H1 (cell line): ENCODE measurements at regions not wholly inside any gene's neighbourhood (a gene's known extent, or its start where the extent isn't known, plus 50 kb on each side); places are given as distances from the start of the nearest gene placed in this dataset.

Source experiments
- CTCF ChIA-PET: fragments of 300-600 bp; sonication (Branson Sonifier 250); formaldehyde crosslinking; loops from one replicate; lab custom pipeline; 2021; ENCODE audit not compliant: partially characterized antibody; lab: Charles Lee
- POLR2A ChIA-PET: fragments of 300-600 bp; sonication (Branson Sonifier 250); formaldehyde crosslinking; loops from one replicate; lab custom pipeline; 2021; ENCODE audit warnings: inconsistent platforms; ENCODE audit not compliant: partially characterized antibody; lab: Charles Lee
- DNase-seq, 2 experiments: peaks; one replicate each; pipeline versions ENCODE4 v3.0.0 to v3.0.0-alpha.2; 2010 to 2022; ENCODE audit warnings: low spot score in 2 of 2, low read depth in 1 of 2, mixed read lengths in 1 of 2
- FAIRE-seq: peaks from 2 replicates; lab custom pipeline; 2011; peaks lifted over from hg19 to GRCh38; lab: Jason Lieb, UNC
- H2AFZ ChIP-seq: 2 replicates; pipeline ENCODE4 v1.8.1; 2012; ENCODE audit warnings: low read length, inconsistent platforms
- H2AK5ac ChIP-seq: 2 replicates; pipeline ENCODE4 v1.6.1; 2013; ENCODE audit warnings: low read depth, low read length
- H2BK120ac ChIP-seq: replicated peaks from 2 replicates; pipeline ENCODE3; 2013; ENCODE audit warnings: low read depth, low read length, inconsistent platforms
- H2BK12ac ChIP-seq: 2 replicates; pipeline ENCODE4 v1.6.1; 2013; ENCODE audit warnings: low read depth, low read length
- H2BK15ac ChIP-seq: 2 replicates; pipeline ENCODE4 v1.6.1; 2013; ENCODE audit warnings: low read length
- H2BK20ac ChIP-seq: 2 replicates; pipeline ENCODE4 v1.6.1; 2013; ENCODE audit warnings: low read length
- H2BK5ac ChIP-seq: 2 replicates; pipeline ENCODE4 v1.6.1; 2013; ENCODE audit warnings: low read depth, low read length
- H3K14ac ChIP-seq: 2 replicates; pipeline ENCODE4 v1.6.1; 2013; ENCODE audit warnings: inconsistent platforms; ENCODE audit not compliant: insufficient read length
- H3K18ac ChIP-seq: 2 replicates; pipeline ENCODE4 v1.6.1; 2013; ENCODE audit warnings: low read length; ENCODE audit errors: extremely low read depth
- H3K23ac ChIP-seq: 2 replicates; pipeline ENCODE4 v1.6.1; 2013; ENCODE audit warnings: inconsistent platforms; ENCODE audit not compliant: insufficient read length
- H3K23me2 ChIP-seq: 2 replicates; pipeline ENCODE4 v1.6.1; 2013; ENCODE audit warnings: low read depth, low read length
- H3K27ac ChIP-seq: 2 replicates; pipeline ENCODE4 v1.6.1; 2011; ENCODE audit warnings: low read depth, low read length, inconsistent platforms
- H3K27me3 ChIP-seq, 4 experiments: replicated peaks in 1 of 4; 1 replicate in 1 of 4; 2 replicates in 3 of 4; pipeline versions ENCODE4 v1.6.1 to v1.8.1; 2011 to 2013; ENCODE audit warnings: low read length in 3 of 4, mild to moderate bottlenecking in 3 of 4, inconsistent platforms in 2 of 4, mixed read lengths in 2 of 4, moderate library complexity in 1 of 4; ENCODE audit not compliant: control insufficient read depth in 3 of 4, insufficient read depth in 3 of 4; ENCODE audit errors: extremely low read depth in 1 of 4
- H3K36me3 ChIP-seq, 4 experiments: 2 replicates each; pipeline versions ENCODE4 v1.6.1 to v1.8.1; 2011 to 2013; ENCODE audit warnings: mild to moderate bottlenecking in 4 of 4, low read length in 3 of 4, moderate library complexity in 2 of 4, control low read depth in 1 of 4, inconsistent platforms in 1 of 4; ENCODE audit not compliant: insufficient read depth in 4 of 4, control insufficient read depth in 2 of 4
- H3K4ac ChIP-seq: replicated peaks from 2 replicates; pipeline ENCODE3; 2013; ENCODE audit warnings: low read length, low read depth, mixed read lengths, inconsistent platforms; ENCODE audit not compliant: insufficient read length
- H3K4me1 ChIP-seq, 4 experiments: replicated peaks in 1 of 4; 1 replicate in 1 of 4; 2 replicates in 3 of 4; pipeline versions ENCODE4 v1.6.1 to v1.8.1; 2011 to 2013; ENCODE audit warnings: low read length in 3 of 4, inconsistent platforms in 2 of 4, mixed read lengths in 1 of 4; ENCODE audit not compliant: insufficient read depth in 4 of 4, control insufficient read depth in 3 of 4
- H3K4me2 ChIP-seq, 2 experiments: 2 replicates each; pipeline versions ENCODE4 v1.6.1 to v1.8.1; 2011 to 2013; ENCODE audit warnings: low read depth in 2 of 2, low read length in 2 of 2, control low read depth in 1 of 2, inconsistent platforms in 1 of 2, mild to moderate bottlenecking in 1 of 2; ENCODE audit not compliant: insufficient read depth in 1 of 2
- H3K4me3 ChIP-seq, 4 experiments: fragments of 200-600, 300-600 bp in 1 of 4; sonication (generic), shearing (Covaris generic), sonication (Bioruptor Twin) in 1 of 4; 2 replicates each; pipeline versions ENCODE4 v1.5.1 to v1.8.1; 2011 to 2016; ENCODE audit warnings: low read length in 4 of 4, low read depth in 3 of 4, control low read depth in 2 of 4, inconsistent platforms in 2 of 4, mild to moderate bottlenecking in 2 of 4, mixed read lengths in 1 of 4, moderate library complexity in 1 of 4; ENCODE audit not compliant: insufficient read depth in 2 of 4; ENCODE audit errors: extremely low read depth in 1 of 4
- H3K56ac ChIP-seq: replicated peaks from 2 replicates; pipeline ENCODE3; 2013; ENCODE audit warnings: low read depth, mild to moderate bottlenecking, mixed read lengths, low read length, inconsistent platforms; ENCODE audit not compliant: insufficient read length
- H3K79me1 ChIP-seq: 2 replicates; pipeline ENCODE4 v1.6.1; 2013; ENCODE audit warnings: low read depth, low read length, control low read depth
- H3K79me2 ChIP-seq, 2 experiments: 2 replicates each; pipeline versions ENCODE4 v1.6.1 to v1.8.1; 2012 to 2013; ENCODE audit warnings: low read length in 2 of 2, mild to moderate bottlenecking in 2 of 2, inconsistent platforms in 1 of 2; ENCODE audit not compliant: insufficient read depth in 2 of 2, control insufficient read depth in 1 of 2
- H3K9ac ChIP-seq, 4 experiments: replicated peaks in 1 of 4; 1 replicate in 1 of 4; 2 replicates in 3 of 4; pipeline versions ENCODE4 v1.6.1 to v1.8.1; 2011 to 2013; ENCODE audit warnings: low read depth in 3 of 4, low read length in 3 of 4, control low read depth in 2 of 4, mild to moderate bottlenecking in 2 of 4, moderate library complexity in 2 of 4, inconsistent platforms in 1 of 4; ENCODE audit errors: extremely low read depth in 1 of 4
- H3K9me3 ChIP-seq, 2 experiments: 2 replicates each; pipeline versions ENCODE4 v1.6.1 to v1.8.1; 2012 to 2013; ENCODE audit warnings: mild to moderate bottlenecking in 2 of 2, moderate library complexity in 2 of 2, control low read depth in 1 of 2, inconsistent platforms in 1 of 2, low read depth in 1 of 2, low read length in 1 of 2, mixed read lengths in 1 of 2; ENCODE audit not compliant: insufficient read depth in 2 of 2
- H4K20me1 ChIP-seq, 2 experiments: replicated peaks in 1 of 2; 2 replicates each; pipeline versions ENCODE3 to v1.8.1; 2011 to 2013; ENCODE audit warnings: inconsistent platforms in 2 of 2, low read length in 2 of 2, mild to moderate bottlenecking in 1 of 2; ENCODE audit not compliant: insufficient read depth in 2 of 2, control insufficient read depth in 1 of 2
- H4K5ac ChIP-seq: 2 replicates; pipeline ENCODE4 v1.6.1; 2013; ENCODE audit warnings: low read length, low read depth, mixed read lengths, inconsistent platforms; ENCODE audit not compliant: insufficient read length
- H4K8ac ChIP-seq: 2 replicates; pipeline ENCODE4 v1.8.0; 2013; ENCODE audit warnings: mild to moderate bottlenecking, moderate library complexity, low read length, inconsistent platforms; ENCODE audit not compliant: insufficient read depth; ENCODE audit errors: extremely low read depth
- H4K91ac ChIP-seq: replicated peaks from 2 replicates; pipeline ENCODE3; 2013; ENCODE audit warnings: low read length, mixed read lengths, inconsistent platforms; ENCODE audit not compliant: insufficient read length
- ASH2L ChIP-seq: fragments of 200-600, 300-600 bp; sonication (generic); IDR thresholded peaks from one replicate; pipeline ENCODE4 v1.7.1; 2017; ENCODE audit warnings: low read length
- ATF2 ChIP-seq: IDR thresholded peaks from 2 replicates; pipeline ENCODE4 v1.6.1; 2012; ENCODE audit warnings: low read length, inconsistent platforms
- EGR1 ChIP-seq: IDR thresholded peaks from 2 replicates; pipeline ENCODE4 v1.6.1; 2011; ENCODE audit warnings: low read depth, low read length, borderline replicate concordance
- NRF1 ChIP-seq: IDR thresholded peaks from 2 replicates; pipeline ENCODE4 v1.6.1; 2011; ENCODE audit warnings: mild to moderate bottlenecking, low read depth, low read length, improper control_type of control experiment
- POU5F1 ChIP-seq: IDR thresholded peaks from 2 replicates; pipeline ENCODE4 v1.6.1; 2011; ENCODE audit warnings: low read depth, mild to moderate bottlenecking, low read length, moderate library complexity
- RAD21 ChIP-seq, 2 experiments: IDR thresholded peaks in 1 of 2; conservative IDR thresholded peaks in 1 of 2; 2 replicates each; pipeline ENCODE4 v1.6.1; 2011; ENCODE audit warnings: low read depth in 2 of 2, low read length in 2 of 2, improper control_type of control experiment in 1 of 2, inconsistent platforms in 1 of 2, mild to moderate bottlenecking in 1 of 2, moderate library complexity in 1 of 2
- SIN3A ChIP-seq, 2 experiments: IDR thresholded peaks in 1 of 2; conservative IDR thresholded peaks in 1 of 2; 2 replicates each; pipeline ENCODE4 v1.6.1; 2011 to 2012; ENCODE audit warnings: low read length in 2 of 2, improper control_type of control experiment in 1 of 2, low read depth in 1 of 2, mild to moderate bottlenecking in 1 of 2
- SIX5 ChIP-seq: IDR thresholded peaks from 2 replicates; pipeline ENCODE4 v1.6.1; 2011; ENCODE audit warnings: mild to moderate bottlenecking, low read depth, low read length
- SUZ12 ChIP-seq: fragments of 200-600 bp; sonication (generic); IDR thresholded peaks from 2 replicates; pipeline ENCODE4 v1.6.1; 2012; ENCODE audit warnings: mild to moderate bottlenecking, inconsistent platforms, low read length, moderate library complexity, mixed read lengths
- TEAD4 ChIP-seq: IDR thresholded peaks from 2 replicates; pipeline ENCODE4 v1.6.1; 2012; ENCODE audit warnings: low read depth, low read length, inconsistent platforms, mixed read lengths
- WGBS, 2 experiments: shearing (Covaris generic) in 1 of 2; methylation state at CpG; one replicate each; pipeline versions ENCODE4 v1.1.6 to v1.1.7; 2013 to 2015; ENCODE audit warnings: low lambda C conversion rate in 2 of 2, mixed read lengths in 2 of 2, inconsistent platforms in 1 of 2, low coverage in 1 of 2, missing lambda C conversion rate in 1 of 2; ENCODE audit not compliant: insufficient replicate concordance in 2 of 2, insufficient coverage in 1 of 2, insufficient read length in 1 of 2; ENCODE audit errors: extremely low coverage in 1 of 2, missing lambda C conversion rate in 1 of 2; 5-methylcytosine and 5-hydroxymethylcytosine counted together

GRCh38 chr13:82654861-82655855, 1227.1 kb downstream of the SLITRK1 start:
- no peak overlapping the region for H2BK120ac ChIP-seq
- no peaks in the 10 kb centered on the region for H3K9me3 ChIP-seq
- H3K9ac ChIP-seq = no peak overlapping the region
- FAIRE-seq (no peak), DNase-seq (no peak)
- no peaks in the 10 kb centered on the region for H3K36me3 ChIP-seq
- no peak overlapping the region for H3K18ac ChIP-seq
- H3K4me3 ChIP-seq = no peak overlapping the region
- no peaks in the 10 kb centered on the region for H3K79me2 ChIP-seq
- H3K27ac ChIP-seq = no peak overlapping the region
- H2BK20ac ChIP-seq = no peak overlapping the region
- H2BK5ac ChIP-seq = no peak overlapping the region
- H3K79me1 ChIP-seq = no peaks in the 10 kb centered on the region
- H3K56ac ChIP-seq = no peak overlapping the region
- no peak overlapping the region for H4K5ac ChIP-seq
- H4K8ac ChIP-seq = no peak overlapping the region
- no peak overlapping the region for H2AK5ac ChIP-seq
- H2BK12ac ChIP-seq = no peak overlapping the region
- no peaks in the 10 kb centered on the region for H4K20me1 ChIP-seq
- POLR2A ChIA-PET = no interaction called here
- H4K91ac ChIP-seq = no peak overlapping the region
- 93% methylated on average over 16 of the region's 16 CpGs; no CpG with 5 or more reads in 1 of the 2 experiments for WGBS, 2 experiments
- H3K4me2 ChIP-seq = no peak overlapping the region
- no peak overlapping the region for H2BK15ac ChIP-seq
- H3K23ac ChIP-seq = no peak overlapping the region
- H3K27me3 ChIP-seq = no peaks in the 10 kb centered on the region
- H3K14ac ChIP-seq = no peak overlapping the region
- H3K4ac ChIP-seq = no peak overlapping the region
- no peaks in the 10 kb centered on the region for H3K23me2 ChIP-seq
- H2AFZ ChIP-seq = 0 out of 2 replicates have a peak overlapping the region, but pooled peaks have one; percentile 0
- CTCF ChIA-PET = interaction anchor here (0.6 to 0.7 kb wide), 2 partner anchors 28 to 1336 kb away, joined by 3 read pairs; no protein-coding TSS in a partner anchor
- H3K4me1 ChIP-seq = no peaks in the 10 kb centered on the region
- no peak for TF ChIP-seq EGR1
- TF ChIP-seq SUZ12 = no peak
- no peak for TF ChIP-seq RAD21 (IDR thresholded peaks at IDR 0.05 in 1 of 2, conservative IDR thresholded peaks at IDR 0.05 in 1 of 2; ENCODE audit: low read depth in 2 of 2, low read length in 2 of 2)
- TF ChIP-seq POU5F1 = no peak
- TF ChIP-seq ATF2 = no peak
- TF ChIP-seq SIX5 = no peak
- TF ChIP-seq NRF1 = no peak
- no peak for TF ChIP-seq SIN3A (conservative IDR thresholded peaks at IDR 0.05 in 1 of 2, IDR thresholded peaks at IDR 0.05 in 1 of 2; ENCODE audit: low read depth in 1 of 2, low read length in 2 of 2)
- TF ChIP-seq ASH2L = no peak
- TF ChIP-seq TEAD4 = no peak
